ENCODE measurements at regions not wholly inside any gene's neighbourhood (a gene's known extent, or its start where the extent isn't known, plus 50 kb on each side); places are given as distances from the start of the nearest gene placed in this dataset.

GRCh38 chr11:92527467-92527866 is 302.8 kb downstream of the FAT3 start:
- Histone ChIP-seq H3K4me1 (no peaks in the 10 kb centered on the region), H3K27me3 (no peaks in the 10 kb centered on the region), H3K9me3 (no peaks in the 10 kb centered on the region), H3K27ac (no peak overlapping the region), H3K4me3 (no peak overlapping the region), H3K36me3 (no peaks in the 10 kb centered on the region)
- ATAC-seq = no peak
- no peak for DNase-seq
- intact Hi-C loops (cut with DNase I) = loop anchor here in 1 of 10 donors (10.0 kb wide), 1 partner anchor 637 kb away; no protein-coding TSS in a partner anchor
- no peak for TF ChIP-seq CTCF (IDR thresholded peaks at IDR 0.05)

- no peak overlapping the region for H3K4me3 ChIP-seq
- no peak for DNase-seq
- 79 to 88% methylated on average over 6 of the region's 6 CpGs for WGBS, 2 donors
These were observed 303.4 kb downstream of the FAT3 start for GRCh38 chr11:92528001-92528400.

GRCh38 chr11:92531065-92531739 is 306.6 kb downstream of the FAT3 start:
- Histone ChIP-seq H3K36me3 (no peaks in the 10 kb centered on the region), H3K4me1 (no peaks in the 10 kb centered on the region), H3K27me3 (no peaks in the 10 kb centered on the region), H3K9me3 (no peaks in the 10 kb centered on the region), H3K4me3 (no peak overlapping the region), H3K27ac (no peak overlapping the region)
- WGBS, 2 donors = 76 to 88% methylated on average over 7 of the region's 7 CpGs
- intact Hi-C loops (cut with DNase I) = no loop called here
- DNase-seq = no peak
- TF ChIP-seq CTCF (IDR thresholded peaks at IDR 0.05) = no peak
- ATAC-seq = no peak

More at GRCh38 chr11:92528001-92528400, 303.4 kb downstream of the FAT3 start:
- intact Hi-C loops (cut with DNase I) = loop anchor here in 1 of 10 donors (10.0 kb wide), 1 partner anchor 637 kb away; no protein-coding TSS in a partner anchor
- ATAC-seq = no peak
- no peak overlapping the region for H3K27ac ChIP-seq
- H3K27me3 ChIP-seq = no peaks in the 10 kb centered on the region
- H3K9me3 ChIP-seq = no peaks in the 10 kb centered on the region
- no peak for TF ChIP-seq CTCF (IDR thresholded peaks at IDR 0.05)
- no peaks in the 10 kb centered on the region for H3K4me1 ChIP-seq
- H3K36me3 ChIP-seq = no peaks in the 10 kb centered on the region

- no peak for DNase-seq
- TF ChIP-seq CTCF (IDR thresholded peaks at IDR 0.05) = no peak
- no peak for ATAC-seq
- no peak overlapping the region for H3K27ac ChIP-seq
- intact Hi-C loops (cut with DNase I) = no loop called here
- no peaks in the 10 kb centered on the region for H3K4me1 ChIP-seq
- H3K27me3 ChIP-seq = no peaks in the 10 kb centered on the region
- H3K4me3 ChIP-seq = no peak overlapping the region
- 80 to 81% methylated on average over 3 of the region's 3 CpGs for WGBS, 2 donors
- no peaks in the 10 kb centered on the region for H3K9me3 ChIP-seq
- H3K36me3 ChIP-seq = no peaks in the 10 kb centered on the region
These were observed 309.2 kb downstream of the FAT3 start for GRCh38 chr11:92533657-92534335.
